ENCODE measurements at regions not wholly inside any gene's neighbourhood (a gene's known extent, or its start where the extent isn't known, plus 50 kb on each side); places are given as distances from the start of the nearest gene placed in this dataset.

DNA sequence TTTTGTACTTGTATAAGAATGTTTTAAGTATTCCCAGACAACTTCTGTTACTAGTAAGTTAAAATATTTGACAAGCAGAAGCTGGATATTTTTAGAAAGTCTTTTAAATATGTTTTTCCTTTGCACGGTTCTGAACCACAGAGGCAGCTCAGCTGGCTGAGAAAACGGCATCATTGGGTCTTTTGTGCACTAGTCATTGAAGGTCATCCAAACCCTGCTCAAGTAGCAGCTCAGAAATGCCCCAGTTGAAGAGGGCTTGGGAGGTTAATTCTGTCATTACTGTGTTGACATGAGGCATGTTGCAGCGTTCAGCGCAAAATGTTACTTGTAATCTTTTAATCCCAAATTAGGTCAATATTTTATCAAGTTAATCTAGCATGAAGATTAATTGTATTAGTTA, 383.7 kb upstream of the FAM241A start:
- no peak for DNase-seq

DNA sequence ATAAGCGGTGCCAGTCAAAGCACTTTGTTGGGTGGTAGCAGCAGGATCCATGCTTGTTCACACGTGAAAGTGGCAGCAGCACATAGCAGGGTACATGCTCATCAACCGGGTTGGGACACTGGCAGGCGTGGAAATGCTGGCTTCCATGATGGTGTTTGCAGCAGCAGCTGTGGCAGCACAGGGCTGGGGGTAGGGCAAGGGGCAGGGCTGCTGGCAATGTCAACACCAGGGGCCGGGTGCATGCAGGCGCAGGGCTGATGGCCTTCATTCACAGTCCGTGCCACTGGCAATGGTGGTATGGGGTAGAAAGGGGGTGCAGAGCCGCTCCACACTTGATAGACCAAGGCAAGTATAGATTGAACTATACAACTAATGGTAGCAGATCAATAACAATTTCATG, 374.7 kb upstream of the FAM241A start:
- DNase-seq = no peak

DNA sequence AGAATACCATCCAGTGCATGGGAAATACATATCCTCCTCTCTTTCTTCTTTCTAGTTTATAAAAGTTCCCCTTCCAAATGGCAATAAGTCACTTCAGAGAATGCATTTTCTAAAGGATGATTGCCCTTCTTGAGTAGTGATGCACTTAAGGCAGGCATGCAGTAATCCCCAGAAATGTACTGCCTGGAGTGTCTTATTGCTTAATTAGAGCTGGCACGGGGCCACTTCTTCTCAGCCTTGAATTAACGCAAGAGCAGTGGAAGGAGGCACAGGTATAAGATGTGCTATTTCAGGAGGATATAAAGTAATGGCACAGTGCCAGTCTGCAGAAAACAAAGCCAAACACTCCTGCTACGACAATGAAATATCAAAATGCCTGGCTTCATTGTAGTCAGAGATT, 371.4 kb upstream of the FAM241A start:
- DNase-seq = no peak

DNA sequence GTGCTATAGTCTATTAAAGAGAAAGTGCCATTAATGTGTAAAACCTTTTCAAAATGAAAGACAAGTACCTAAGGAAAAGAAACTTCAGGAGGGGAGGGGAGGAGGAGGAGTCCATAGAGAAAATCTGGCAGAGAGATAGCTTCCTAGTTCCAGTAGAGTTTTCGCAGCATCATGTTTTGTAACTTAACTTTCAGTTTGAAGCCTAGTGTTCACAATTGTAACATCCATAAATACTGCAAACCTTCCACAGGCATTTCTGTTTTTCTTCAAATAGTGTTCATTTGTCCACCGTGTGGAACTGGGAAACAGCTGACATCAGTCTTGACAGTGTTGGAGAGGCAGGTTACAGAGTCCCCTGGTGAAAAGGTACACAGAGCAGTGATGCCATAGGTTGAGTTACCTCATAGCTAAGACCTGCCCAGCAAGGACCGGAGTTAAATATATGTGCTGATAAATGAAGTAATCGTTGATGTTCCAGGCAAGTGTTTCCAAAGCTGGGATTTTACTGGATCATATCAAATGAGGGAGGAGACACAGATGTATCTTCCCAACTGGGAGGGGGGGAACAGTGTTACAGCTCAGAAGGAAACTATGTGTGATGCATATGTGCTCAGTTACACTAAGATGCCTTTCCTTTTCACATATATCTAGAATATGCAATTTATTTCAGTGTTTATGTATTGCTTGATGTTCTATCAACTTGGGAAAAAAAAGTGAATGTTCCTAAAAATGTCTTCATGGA, 369.5 kb upstream of the FAM241A start:
- DNase-seq = no peak

- DNase-seq = no peak
These were observed 368.7 kb upstream of the FAM241A start for GRCh38 chr4:111776561-111776960.

DNA sequence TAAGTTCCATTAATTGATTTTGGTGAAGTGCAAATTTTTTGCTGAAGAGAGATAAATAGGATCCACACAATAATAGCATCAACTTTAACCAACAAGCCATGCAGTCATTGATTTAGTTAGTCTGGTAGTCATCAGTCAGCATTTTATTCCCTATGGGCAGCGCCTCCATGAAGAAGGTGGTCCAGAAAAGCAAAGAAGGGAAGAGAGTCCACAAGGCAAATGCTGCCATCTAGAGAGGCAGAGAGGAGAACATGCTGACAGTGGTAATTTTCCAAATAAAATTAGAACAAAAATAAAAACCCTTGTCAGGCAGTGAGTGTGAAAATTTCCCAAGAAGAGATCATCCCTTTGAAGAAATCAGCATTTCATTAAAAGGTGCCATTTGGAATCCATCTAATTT, 366.7 kb upstream of the FAM241A start:
- no peak for DNase-seq

DNA sequence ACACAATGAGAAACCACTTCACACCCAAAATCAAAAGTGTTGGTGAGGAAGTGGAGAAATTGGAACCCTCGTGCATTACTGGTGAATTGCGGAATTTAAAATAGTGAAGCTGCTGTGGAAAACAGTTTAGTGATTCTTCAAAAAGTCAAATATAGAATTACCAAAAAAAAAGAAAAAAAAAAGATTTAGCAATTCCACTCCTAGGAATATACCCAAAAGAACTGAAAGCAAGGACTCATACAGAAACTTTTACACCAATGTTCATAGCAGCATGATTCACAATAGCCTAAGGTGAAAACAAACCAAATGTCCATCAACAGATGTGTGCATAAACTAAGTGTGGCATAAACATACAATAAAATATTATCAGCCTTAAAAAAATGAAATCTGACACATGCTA, 364.3 kb upstream of the FAM241A start:
- DNase-seq = no peak

DNA sequence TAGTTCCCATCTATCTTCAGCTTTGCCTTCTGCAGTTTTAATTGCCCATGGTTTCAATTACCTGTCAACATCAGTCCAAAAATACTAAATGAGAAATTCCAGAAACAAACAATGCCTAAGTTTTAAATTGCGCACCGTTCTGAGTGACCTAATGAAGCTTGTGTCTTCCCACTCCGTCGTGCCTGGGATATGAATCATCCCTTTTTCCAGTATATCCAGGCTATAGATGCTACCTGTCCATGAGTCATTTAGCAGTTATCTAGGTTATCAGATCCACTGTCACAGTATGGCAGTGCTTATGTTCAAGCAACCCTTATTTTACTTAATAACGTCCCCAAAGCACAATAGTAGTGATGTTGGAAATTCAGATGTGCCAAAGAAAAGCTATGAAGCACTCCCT, 363.6 kb upstream of the FAM241A start:
- no peak for DNase-seq

DNA sequence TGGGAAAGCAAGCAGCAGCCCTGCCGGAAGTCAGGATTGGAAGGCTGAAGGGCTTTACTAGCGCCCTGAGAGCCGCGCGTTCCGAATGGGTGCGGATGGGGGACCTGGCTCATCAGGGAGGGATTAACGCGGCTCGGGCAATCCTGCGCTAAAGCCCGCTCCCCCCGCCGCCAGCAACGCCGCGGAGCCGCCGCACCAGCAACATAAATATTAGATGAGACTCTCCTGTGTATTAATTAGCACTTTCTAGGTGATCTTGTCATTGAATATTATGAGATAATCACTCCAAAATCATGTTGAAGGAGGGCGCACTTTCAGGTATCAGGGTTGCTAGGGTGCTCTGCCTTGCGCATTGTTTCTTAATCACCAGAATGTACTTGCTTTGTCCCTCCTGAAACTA, 357.2 kb upstream of the FAM241A start:
- DNase-seq = no peak

DNA sequence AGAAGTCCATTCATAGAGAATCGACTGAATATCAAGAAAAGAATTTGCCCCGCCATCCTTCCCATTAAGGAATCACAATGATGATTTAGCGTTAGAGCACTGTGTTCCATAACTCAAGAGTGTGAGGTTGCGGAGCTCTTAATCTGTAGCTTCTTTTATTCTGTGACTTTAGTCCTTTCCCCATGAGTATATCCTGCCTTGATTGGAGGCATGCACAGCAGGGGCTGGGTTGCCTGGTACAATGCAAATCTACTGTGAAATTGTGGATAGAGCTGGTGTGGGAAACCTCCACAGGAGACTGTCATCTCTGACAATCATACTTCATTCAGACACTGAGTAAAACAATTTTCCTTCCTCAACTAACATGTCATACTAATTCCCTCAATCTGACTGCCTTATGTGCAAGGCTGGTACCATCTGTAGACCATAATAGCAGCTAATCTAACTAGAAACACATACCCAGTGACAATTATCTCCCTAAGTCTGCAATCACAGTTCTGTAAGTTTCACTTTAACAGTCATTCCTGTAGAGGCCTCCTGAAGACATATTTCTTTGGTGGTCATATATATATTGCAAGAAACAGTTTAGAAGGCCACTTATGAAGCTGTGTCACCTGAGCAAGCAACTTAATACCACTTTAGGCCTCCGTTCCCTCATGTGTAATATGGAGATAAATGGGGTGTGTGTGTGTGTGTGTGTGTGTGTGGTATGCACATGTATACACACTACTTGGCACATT, 355.2 kb upstream of the FAM241A start:
- DNase-seq = no peak

GRCh38 chr4:111792632-111793031, 352.6 kb upstream of the FAM241A start:
- no peak for DNase-seq

DNA sequence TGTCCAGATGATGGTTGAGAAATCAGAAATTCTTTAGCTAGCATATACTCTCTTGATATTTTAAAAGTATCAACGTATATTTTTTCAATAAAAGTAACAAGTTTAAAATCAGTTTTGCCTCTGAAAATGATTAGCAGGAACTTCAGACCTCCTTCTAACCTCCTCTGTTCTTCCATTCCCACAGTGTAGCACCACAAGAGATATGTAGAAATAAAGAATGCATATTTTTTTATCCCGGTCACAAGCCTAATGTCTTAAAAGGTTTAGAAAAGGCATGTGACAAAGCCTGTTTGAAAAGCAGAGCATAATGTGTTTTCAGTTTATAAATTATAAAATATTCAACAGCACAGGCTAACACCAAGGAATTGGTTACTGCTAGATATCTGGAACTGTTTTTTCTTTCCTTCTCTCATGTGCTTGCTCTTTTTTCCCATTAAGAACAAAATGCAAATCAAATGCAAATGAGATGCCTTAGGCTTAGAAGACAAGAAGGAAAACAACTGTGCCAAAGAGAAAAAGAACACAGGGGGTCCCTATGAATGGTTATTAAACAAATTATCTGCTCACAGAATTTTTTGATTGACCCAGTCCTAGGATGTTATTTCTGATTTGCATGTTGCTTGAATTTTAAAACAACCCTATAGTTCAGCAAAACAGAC, 351.7 kb upstream of the FAM241A start:
- DNase-seq = no peak

- DNase-seq = no peak
These were observed 347.6 kb upstream of the FAM241A start for GRCh38 chr4:111797455-111798163.

- DNase-seq = no peak
These were observed 346.4 kb upstream of the FAM241A start for GRCh38 chr4:111798840-111799239.

DNA sequence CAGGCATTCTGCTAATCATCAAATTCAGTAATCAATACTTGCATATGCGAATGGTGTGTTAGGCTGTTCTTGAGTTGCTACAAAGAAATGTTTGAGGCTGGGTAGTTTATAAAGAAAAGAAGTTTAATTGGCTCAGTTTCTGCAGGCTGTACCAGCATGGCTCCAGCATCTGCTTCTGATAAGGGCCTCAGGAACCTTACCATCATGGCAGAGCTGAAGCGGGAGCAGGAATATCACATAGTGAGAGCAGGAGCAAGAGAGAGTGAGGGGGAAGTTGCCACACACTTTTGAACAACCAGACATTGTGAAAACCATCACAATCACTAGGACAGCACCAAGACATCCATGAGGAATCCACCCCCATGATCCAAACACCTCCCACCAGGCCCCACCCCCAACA, 344.7 kb upstream of the FAM241A start:
- DNase-seq = no peak

DNA sequence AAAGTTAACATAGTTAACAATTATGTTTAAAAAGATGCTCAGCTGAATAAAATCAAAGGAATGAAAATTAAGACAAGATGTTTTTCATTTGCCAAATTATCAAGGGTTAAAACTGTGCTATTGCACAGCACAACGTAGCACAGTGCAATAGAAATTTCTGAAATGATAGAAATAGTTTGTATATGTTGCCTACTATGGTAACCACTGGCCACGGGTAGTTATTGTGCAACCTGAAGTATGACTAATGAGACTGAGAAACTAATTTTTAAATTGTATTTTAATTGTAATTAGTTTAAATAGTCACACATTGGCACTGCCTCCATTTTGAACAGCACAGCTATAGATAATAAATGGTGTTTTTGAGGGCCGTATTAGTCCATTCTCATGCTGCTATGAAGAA, 343.1 kb upstream of the FAM241A start:
- DNase-seq = no peak

GRCh38 chr4:111806331-111806730, 338.9 kb upstream of the FAM241A start:
- DNase-seq = no peak

DNA sequence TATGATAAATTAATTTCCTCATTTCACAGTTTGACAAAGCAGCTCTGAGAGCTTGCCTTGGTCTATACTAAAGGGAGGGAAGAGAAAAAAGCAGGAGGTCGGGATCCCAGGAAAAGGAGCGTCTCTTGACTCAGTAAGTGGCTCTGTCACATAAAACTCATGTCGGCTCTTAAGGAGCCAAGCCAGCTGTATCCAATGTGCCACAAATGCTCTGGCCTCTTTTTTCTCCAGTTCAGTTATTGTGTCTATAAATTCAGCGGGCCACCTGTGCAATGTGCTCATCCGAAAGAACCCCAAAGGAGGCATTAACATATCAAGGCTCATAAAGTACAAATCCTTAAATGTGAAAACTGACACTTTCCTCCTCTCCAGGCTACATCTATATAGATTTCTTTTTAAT, 337.7 kb upstream of the FAM241A start:
- no peak for DNase-seq

DNA sequence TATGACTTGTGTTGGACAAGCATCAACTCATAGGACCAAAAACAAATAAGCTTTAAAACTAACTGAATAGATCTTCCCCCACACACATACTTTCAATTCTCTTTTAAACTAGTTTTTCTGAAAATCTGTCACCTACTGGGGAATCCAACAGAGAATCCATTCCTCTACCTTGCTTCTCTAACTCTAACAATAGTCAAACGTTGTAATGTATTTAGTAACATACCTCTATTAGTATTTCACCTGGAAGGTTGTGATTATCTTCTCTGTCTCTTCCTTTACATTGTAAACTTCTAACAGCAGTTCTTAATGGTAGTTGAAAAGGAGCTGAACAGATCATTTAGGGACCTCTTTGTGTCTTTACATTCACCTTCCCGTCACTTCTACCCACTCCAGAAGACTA, 337.1 kb upstream of the FAM241A start:
- DNase-seq = no peak

GRCh38 chr4:111811661-111812060, 333.6 kb upstream of the FAM241A start:
- DNase-seq = no peak

DNA sequence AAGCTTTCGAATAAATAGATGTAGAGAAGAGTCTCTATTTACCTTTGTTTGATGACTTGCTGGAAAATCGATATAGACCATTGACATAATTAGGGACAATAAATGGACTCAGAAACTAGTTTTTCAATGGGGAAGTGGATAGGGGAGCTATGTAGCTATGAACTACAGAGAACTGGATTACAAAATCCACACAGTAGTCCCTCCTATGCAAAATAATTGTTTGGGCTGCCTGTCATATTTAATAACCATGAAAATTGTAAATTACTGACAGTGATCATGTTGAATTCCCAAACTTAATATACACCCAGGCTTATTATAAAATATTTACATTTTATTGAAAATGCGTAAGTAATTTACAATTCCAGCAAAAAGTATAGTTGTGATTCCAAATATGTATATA, 333.1 kb upstream of the FAM241A start:
- no peak for DNase-seq

DNA sequence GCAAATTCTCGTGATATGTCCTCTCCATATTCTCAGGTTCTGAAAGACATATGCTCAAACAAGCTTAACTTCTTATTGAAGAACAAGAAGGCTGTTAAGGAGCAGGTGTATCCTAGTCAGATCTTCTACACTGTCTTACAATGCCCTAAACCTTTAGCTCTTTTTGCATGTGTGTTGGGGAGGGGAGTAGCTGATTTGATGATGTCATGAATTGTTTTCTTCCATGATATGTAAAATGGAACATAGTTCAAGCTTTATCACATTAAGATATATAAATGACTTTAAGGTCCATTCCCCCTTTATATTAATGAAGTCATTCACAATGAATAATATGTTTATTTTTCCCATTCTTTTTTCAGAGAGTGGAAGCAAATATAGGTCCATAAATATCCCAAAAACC, 332.5 kb upstream of the FAM241A start:
- no peak for DNase-seq

DNA sequence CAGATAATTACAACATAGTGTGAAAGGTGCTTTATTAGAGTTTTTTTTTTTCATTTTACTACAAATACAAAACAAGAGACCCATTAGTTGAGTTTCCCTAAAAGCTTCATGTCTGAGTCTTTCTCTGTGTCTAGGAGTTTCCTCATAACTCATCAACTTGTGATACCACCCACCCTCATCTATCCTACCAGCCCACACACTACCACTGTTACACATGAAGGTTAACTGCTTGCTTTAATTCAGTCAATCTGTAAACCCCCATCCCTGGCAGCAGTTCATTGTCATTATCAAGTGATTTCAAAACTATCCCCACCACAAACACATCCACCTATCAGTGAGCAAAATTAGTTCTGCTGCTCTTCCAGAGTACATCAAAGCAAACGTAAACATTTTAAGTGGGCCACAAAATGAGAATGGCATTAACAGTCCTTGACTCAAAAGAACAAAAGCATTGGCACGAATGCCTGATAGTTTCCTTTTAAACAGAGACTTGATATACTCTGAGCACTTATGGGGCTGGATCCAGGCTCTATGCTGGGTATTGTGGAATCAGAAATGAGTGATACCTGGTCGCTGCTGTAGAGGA, 331.6 kb upstream of the FAM241A start:
- DNase-seq = no peak

Data from CD4-positive, alpha-beta T cell treated with Interleukin-1 beta for 1 hour (primary cell).